ENCODE measurements at regions not wholly inside any gene's neighbourhood (a gene's known extent, or its start where the extent isn't known, plus 50 kb on each side); places are given as distances from the start of the nearest gene placed in this dataset.
"Not testable (repeated sequence)": the region's sequence is repeated elsewhere in the genome, so short reads cannot be mapped to it uniquely, and the experiment has no call there.

DNA sequence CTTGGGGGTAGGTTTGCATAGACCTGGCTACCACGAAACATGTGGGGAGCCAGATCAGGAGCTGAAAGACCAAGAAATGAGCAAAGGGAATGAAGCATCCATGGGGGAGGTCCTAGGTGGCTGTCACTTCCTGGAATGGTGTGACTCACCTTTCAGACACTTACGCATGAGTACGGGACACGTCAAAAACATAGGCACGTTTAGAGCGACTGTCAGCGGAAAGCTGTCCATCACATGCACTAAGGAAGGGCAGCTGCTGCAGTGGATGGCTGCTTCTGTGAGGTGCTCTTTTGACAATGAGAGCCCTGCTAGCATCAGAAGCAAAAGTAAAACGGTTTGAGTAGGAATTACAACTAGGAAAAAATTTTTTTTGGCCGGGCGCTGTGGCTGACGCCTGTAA lies 244.6 kb upstream of the CCDC54 start:
- DNase-seq (ENCODE audit: low read depth) = no peak

DNA sequence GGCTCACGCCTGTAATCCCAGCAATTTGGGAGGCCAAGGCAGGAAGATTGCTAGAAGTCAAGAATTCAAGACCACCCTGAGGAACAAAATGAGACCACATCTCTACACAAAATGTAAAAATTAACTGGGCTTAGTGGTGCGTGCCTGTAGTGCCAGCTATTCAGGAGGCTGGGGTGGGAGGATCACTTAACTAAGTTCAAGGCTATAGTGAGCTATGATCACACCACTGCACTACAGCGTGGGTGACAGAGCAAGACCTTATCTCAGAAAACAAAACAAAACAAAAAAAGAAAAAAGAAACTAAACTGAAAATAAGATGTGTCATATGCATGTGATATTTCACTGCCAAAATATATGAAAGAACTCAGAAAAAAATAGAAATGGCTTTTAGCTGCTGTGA lies 243.3 kb upstream of the CCDC54 start:
- DNase-seq (ENCODE audit: low read depth) = no peak

DNA sequence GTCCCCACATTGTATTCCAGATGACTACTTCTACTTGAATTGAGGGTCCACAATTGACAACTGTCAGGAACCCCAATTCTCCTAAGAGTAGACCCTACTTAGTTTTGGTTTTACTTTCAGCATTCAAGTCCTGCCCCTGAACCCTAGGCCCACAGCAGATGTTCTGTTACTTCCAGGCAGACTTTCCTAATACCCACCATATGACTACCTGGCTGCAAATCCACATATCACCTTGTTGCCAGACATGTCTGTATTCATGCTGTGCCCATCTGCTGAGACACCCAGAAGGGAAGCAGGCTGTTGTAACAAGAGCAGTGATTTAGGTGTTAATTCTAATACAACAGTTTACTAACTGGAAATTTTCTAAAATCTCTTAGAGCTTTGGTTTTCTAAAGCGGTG lies 235.1 kb upstream of the CCDC54 start:
- no peak for DNase-seq (ENCODE audit: low read depth)

DNA sequence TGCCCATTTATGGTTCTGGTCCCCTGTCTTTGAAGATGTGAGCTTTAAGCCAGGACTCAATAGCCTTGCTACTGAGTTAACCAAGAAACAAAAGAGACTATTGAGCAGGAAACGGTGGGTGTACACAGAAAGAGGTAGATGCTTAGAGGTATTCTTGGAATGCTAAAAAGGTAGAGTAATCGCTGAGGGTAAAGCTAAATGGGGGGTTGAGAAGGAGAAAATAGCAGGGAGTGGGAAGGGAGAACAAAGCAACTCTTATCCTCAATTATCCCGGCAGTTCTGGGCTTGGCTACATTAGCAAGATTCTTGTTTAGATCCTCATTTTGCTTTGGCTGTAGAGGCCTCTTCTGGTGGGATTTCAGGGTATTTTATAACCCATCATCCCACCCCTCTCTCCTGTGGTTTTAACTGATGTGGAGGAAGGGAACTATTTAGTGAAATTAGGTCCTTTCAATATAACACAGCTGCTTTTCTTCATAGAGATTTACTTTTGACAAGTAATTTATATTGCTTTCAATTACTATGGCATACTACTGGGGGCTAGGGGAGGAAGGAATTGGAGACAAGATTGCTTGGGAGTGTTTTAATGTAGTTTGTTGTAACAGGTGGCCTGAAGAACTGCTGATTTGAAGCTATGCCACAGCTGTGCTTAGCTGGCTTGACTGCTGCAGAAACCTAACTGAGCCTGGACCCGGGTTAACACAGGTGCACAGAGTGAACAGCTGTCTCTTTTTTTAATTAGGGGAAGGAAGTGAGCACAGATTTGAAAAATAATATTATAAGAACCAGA lies 234.3 kb upstream of the CCDC54 start:
- no peak for DNase-seq (ENCODE audit: low read depth)

DNA sequence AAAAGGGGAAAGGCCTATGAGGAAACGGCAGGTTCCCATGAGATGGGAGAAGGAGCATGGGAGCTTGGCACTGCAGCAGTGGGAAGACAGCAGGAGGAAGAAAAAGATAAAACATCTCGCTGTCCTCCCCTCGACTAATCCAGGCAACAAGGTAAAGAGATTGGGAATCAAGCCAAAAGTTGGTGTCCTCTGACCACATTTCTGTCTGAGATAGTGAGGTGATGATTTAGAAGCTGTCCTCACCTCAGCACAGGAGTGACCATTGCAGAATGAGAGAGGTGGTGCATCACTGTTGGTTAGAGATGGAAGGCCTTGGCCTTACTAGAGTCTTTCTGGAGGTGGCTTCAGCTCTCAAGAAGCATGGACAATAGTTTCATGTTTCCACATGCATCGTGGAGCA lies 226.6 kb upstream of the CCDC54 start:
- DNase-seq (ENCODE audit: low read depth) = no peak

DNA sequence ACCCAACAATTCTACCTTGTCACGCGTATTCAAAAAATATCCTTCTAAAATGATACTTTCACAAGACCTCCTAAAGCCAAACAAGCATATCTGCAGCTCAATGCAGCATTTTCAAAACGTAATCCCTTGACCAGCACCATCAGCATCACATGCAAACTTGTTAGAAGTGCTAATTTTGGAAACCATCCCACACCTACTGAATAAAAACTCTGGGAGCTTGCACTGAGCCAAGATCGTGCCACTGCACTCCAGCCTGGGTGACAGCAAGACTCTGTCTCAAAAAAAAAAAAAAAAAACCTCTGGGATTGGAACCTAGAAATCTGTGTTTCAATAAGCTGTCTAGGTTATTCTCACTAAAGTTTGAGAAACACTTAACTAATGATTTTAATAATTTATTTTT lies 223.3 kb upstream of the CCDC54 start:
- no peak for DNase-seq (ENCODE audit: low read depth)

DNA sequence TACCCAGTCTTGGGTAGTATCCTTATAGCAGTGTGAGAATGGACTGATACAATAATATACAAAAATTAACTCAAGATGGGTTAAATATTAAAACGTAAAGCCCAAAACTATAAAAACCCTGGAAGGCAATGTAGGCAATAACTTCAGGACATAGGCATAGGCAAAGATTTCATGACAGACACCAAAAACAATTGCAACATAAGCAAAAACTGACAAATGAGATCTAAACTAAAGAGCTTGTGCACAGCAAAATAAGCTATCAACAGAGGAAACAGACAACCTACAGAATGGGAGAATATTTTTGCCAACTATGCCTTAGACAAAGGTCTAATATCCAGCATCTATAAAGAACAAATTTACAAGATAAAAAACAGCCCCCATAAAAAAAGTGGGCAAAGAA lies 204.8 kb upstream of the CCDC54 start:
- no peak for DNase-seq (ENCODE audit: low read depth)

DNA sequence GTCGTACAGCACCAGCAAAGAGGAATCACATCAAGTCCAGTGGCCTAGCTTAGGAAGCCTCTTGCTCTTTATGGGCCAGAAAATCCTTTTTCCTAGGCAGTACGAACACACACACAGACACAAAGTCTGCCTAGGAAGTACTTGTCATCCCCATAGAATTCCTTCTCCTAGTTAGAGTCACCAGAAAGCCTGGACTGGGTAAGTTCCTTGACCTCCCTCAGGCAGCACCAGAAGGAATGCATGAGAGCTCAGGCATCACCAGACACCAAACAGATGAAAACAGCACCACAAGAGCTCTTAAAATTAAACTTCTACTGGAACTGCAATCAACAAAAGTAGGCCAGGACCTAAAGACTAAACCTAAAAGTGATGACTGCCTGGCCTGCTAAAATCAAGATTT lies 192.9 kb upstream of the CCDC54 start:
- DNase-seq (ENCODE audit: low read depth) = no peak

DNA sequence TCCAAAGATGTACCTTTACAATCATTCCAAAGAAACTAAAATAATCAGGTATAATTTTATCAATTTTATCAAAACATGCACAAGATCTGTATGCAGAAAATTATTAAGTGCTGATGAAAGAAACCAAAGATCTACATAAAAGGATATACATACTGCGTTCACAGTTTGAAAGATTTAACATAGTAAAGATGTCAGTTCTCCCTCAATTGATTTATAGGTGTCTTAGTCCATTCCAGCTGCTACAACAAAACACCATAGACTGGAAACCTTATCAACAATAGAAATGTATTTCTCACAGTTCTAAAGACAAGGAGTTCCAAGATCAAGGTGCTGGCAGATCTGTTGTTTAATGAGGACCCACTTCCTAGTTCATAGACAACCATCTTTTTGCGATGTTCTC lies 189.0 kb upstream of the CCDC54 start:
- no peak for DNase-seq (ENCODE audit: low read depth)

DNA sequence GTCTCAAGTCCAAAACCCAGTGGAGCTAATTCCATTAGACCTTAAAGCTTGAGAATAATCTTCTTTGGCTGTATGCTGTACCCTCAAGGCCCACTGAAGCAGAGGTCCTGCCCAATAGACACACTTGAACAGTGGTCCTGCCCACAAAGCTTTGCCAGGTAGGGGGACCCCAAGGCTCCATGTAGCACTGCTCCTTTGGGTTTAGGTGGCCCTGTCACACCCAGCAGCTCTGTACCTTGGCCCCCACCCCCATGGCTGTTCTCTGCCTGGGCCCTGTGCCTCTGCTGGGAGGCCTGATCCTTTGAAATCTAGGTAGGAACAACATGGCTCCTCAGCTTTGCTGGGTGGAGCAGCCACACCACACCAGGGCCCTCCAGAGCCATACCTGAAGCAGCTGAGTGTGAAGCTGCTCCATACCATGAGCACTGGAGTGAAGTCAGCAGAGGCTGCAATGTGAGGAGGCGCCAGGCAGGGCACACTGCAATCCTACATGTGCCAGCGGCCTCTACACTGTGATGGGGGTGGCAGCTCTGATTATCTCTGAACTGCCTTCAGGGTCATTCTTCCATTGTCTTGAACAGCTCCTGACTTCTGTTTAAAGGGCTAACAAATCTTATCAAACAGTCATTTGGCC lies 188.0 kb upstream of the CCDC54 start:
- DNase-seq (ENCODE audit: low read depth) = no peak

DNA sequence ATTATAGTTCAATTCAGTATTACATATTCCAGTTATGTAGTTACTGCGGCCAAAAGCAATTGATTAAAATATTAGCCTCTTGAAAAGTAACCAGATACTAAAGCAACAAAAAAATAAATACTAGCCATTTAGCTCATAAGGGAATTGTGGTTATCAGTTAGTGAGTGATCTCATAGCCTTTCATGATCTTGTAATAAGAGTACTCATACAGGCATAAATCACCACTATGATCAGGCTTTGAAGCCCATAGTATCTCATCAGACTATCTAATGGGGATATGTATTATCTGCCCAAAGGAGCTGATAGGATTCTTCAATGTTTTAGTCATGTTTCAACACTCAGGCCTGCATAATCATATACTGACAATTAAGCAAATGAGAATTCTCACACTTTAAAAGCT lies 184.1 kb upstream of the CCDC54 start:
- no peak for DNase-seq (ENCODE audit: low read depth)

DNA sequence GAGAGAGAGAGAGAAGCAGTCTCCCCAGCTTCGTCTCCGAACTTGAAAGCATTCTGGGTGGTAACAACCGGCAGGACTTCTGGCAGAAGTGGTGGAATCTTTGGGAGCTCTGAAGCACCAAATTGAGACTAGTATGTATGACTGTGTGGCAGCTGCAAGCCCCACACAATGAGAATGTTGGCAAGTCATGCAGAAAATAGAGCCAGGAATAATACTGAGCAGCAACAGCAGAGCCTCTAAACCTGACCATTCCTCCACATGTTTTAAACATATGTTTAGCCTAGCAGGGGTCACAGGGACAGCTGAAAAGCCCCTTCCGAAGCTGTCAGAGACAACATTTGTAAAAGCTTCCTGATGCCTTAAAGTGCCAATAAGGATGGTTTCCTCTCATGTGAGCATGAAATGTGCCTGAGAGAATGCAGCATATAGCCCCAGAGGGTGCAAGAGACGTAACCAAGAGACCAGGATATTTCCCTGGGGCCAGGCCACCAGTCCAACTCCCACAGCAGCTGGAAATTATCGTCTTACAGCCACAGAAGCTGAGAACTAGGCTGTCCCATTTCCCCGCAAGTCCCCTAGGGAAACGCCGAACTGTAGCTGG lies 178.6 kb upstream of the CCDC54 start:
- no peak for DNase-seq (ENCODE audit: low read depth)

DNA sequence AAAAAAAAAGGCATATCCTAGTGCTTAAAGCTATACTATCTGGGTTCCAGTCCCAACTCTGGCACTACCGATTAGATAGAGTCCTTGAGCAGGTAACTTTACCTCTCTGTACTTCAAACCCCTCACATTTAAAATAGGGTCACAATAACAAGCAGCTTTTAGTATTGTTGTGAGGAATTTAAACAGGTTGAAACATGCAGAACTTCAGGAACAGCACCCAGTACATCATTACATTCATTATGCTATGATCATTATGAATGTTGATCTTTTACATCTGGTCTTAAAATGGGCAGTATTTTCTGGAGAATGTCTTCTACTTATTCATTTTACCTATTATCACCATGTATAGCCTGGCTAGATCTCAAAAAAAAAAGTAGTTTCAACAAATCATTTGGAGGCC lies 176.1 kb upstream of the CCDC54 start:
- DNase-seq (ENCODE audit: low read depth) = no peak

DNA sequence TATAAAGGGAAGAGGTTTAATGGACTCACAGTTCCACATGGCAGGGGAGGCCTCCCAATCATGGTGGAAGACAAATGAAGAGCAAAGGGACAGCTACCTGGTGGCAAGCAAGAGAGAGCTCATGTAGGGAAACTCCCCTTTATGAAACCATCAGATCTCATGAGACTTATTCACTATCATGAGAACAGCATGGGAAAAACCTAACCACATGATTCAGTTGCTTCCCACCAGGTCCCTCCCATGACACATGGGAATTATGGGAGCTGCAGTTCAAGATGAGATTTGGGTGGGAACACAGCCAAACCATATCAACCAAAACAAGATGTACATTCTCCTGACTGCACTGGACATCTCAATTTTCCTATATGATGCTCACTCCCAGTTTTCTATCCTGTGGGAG lies 174.4 kb upstream of the CCDC54 start:
- not testable (repeated sequence) for DNase-seq (ENCODE audit: low read depth)

DNA sequence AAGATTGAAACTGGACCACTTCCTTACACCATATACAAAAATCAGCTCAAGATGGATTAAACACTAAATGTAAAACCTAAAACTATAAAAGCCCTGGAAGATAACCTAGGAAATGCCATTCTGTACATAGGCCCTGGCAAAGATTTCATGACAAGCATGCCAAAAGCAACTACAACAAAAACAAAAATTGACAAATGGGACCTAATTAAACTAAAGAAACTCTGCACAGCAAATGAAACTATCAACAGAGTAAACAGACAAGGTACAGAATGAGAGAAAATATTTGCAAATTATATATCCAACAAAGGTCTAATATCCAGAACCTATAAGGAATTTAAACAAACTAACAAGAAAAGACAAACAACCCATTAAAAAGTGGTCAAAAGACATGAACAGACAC lies 173.1 kb upstream of the CCDC54 start:
- DNase-seq (ENCODE audit: low read depth) = no peak

DNA sequence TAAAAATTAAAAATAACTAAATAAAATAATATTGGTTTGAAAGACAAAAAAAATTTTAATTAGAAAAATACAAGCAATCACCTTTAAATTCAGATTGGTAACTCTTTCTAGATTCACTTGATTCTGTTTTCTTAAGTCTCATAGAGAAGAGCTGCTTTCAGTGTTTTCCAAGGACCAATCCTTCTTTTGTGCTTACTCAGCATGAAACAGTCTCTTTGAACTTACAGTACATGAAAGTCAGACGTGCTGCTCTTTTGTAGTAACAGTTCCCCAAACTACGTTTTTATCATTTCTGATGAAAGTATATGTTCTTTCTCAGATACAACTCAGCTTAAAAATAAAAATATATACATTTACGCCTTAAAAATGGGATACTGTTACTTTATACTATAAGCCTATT lies 171.9 kb upstream of the CCDC54 start:
- no peak for DNase-seq (ENCODE audit: low read depth)

DNA sequence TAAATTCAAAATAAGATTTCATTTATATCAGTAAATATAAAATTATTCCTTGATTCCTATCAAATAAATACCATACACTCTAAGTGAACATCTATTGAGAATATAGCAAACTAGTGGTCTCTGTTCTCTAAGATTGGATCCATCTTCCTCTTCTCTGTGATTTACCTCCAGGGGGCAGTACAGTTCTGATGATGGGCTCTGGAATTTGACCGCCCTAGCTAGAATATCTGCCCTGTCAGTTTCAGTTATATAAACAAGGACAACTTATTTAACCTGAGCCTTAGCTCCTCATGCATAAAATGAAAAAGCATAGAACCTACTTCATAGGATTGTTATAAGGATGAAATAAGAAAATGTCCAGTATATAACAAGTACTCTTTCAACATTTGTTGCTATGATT lies 171.1 kb upstream of the CCDC54 start:
- peak; percentile 37 for DNase-seq (ENCODE audit: low read depth)

DNA sequence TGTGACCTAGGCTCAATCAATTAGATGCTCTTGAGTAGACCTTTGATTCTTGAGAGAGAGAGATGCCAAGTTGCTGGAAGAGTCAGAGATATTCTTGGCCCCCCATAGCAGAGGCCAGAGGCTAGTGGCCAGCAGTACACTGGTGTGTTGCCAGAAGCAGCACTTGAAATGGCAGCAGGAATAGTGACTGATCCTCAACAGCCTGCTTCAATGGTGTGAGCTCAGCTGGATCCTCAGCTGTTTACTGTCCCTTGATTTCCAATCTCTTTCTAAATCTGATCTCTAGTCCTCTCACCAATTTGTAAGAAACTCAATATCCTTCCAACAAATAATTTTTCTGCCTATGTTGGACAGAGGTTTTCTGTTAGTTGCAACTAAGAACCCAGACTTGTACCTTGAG lies 170.3 kb upstream of the CCDC54 start:
- DNase-seq (ENCODE audit: low read depth) = no peak

DNA sequence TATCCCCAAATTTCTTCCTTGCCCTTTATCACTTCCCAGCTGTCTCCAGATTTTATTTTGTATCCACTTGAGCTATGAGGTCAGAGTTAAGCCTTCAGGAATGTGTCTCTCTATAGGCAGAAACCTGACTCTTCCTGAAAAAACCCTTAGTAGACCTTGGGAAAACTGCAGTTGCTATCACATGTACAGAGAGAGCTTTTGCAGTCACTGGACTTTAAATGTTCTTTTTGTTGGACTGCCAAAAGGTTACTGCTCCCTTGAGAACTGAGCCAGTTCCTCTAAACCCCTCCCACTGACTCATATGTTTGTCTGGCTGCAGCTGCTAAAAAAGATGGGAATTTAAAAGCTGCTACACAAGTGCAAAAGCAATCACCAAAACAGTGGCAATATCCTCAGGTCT lies 169.1 kb upstream of the CCDC54 start:
- peak; percentile 95 for DNase-seq (ENCODE audit: low read depth)

DNA sequence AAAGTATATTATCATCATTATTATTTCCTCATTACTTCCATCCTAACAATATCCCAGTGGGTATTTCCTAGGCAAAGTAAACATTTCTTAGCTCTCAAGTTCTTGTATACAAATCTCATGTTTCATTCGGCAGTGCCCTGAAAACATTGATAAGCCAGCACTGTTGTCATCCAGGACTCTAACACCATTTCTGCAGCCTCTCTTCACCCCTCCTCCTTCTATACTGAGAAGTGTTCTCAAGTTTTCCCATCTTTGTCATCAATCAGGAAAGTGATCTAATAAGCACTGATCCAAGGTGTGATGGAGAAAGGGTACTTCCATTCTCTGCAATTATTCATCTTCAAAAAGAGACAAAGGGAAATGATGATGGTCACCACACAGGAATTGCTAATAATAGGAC lies 168.4 kb upstream of the CCDC54 start:
- no peak for DNase-seq (ENCODE audit: low read depth)

DNA sequence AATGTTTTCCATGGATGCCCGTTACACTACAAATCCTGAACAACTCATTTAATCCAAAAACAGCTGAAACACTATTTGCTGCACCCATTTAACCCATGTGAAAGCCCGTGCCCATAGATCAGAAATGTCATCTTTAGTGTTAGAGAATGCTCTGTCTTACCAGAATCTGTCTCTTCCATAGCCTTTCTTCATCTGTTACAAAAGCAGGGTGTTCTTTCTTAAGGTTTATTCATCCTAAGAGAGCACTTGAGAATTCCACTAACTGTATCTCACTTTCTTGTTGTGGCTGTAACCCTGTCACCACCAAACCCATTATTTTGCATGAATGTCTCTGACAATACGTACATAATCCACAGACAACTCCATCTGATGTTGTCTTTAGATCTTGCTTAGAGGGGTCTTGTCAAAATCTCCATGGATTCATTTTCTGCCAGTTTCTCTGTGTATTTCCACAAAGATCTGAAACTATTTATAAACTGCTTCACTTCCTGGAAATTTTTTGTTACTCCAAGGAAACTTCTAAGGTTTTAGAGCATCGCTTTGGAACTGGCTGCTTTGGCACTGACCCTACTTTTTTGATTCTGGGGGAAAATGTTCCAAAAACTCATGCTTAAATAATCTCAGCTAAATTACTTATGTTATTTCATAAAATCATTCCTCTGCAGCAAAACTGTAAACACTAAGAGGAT lies 167.8 kb upstream of the CCDC54 start:
- no peak for DNase-seq (ENCODE audit: low read depth)

DNA sequence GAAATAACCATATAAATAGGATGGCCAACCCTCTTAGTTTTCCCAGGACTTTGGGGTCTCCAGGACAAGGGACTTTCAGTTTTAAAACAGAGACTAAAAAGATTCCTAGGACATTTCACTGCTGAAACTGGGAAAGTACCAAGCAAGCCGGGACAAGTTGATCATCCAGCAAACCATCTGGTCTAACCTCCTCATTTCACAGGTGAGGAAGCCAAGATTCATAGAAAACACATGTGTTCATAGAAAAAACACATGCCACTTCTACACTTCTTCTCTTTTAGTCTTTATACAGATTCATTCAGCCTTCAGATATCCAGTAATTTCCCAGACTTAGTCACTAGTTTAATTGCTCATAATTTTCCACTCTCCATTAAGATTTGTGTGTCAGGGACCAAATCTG lies 165.6 kb upstream of the CCDC54 start:
- DNase-seq (ENCODE audit: low read depth) = peak; percentile 11

DNA sequence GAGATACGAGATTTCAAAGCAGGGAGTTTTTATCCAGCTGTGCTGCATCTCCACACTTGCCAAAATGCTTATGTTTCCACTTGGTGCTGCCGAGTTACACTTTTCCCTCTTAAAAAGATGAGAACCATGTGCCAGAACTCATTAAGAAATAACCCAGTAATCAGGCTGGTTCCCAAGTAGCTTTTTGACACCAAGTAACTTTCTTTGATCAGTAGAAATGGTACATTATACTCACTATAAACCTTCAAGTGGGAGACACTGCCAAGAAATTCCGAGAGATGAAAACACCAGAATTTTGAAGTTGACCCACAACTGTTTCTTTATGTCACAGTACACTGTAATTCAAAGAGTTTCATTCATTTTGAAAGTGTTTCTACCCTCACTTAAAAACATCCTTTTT lies 164.6 kb upstream of the CCDC54 start:
- no peak for DNase-seq (ENCODE audit: low read depth)
